NB4 (cell line): ENCODE measurements at regions not wholly inside any gene's neighbourhood (a gene's known extent, or its start where the extent isn't known, plus 50 kb on each side); places are given as distances from the start of the nearest gene placed in this dataset.

Experiments
- DNase-seq: peaks from one replicate; pipeline ENCODE4 v3.0.0; 2010; ENCODE audit warnings: low read depth
- H3K4me3 ChIP-seq: one replicate; pipeline ENCODE4 v1.5.1; 2011; ENCODE audit warnings: mild to moderate bottlenecking, low read depth, low read length, moderate library complexity
- MAX ChIP-seq: IDR thresholded peaks from 2 replicates; pipeline ENCODE4 v1.6.1; 2011; ENCODE audit warnings: low read depth, low read length
- MYC ChIP-seq: IDR thresholded peaks from 2 replicates; pipeline ENCODE4 v1.6.1; 2011; ENCODE audit warnings: low read depth, low read length
- POLR2A ChIP-seq: IDR thresholded peaks from 2 replicates; pipeline ENCODE4 v1.6.1; 2011; ENCODE audit warnings: mild to moderate bottlenecking; ENCODE audit not compliant: insufficient read length; ENCODE audit errors: extremely low read depth
- TF ChIP-seq, protein P1 (sequence below): IDR thresholded peaks from one replicate; pipeline ENCODE4 v1.5.1; 2012; ENCODE audit warnings: low read depth, low read length

GRCh38 chr14:101481557-101481956, 79.7 kb upstream of the DIO3 start:
- no peak overlapping the region for H3K4me3 ChIP-seq
- DNase-seq = no peak
- TF ChIP-seq MYC = no peak
- no peak for TF ChIP-seq MAX
- TF ChIP-seq POLR2A = no peak
- TF ChIP-seq, protein P1, sequence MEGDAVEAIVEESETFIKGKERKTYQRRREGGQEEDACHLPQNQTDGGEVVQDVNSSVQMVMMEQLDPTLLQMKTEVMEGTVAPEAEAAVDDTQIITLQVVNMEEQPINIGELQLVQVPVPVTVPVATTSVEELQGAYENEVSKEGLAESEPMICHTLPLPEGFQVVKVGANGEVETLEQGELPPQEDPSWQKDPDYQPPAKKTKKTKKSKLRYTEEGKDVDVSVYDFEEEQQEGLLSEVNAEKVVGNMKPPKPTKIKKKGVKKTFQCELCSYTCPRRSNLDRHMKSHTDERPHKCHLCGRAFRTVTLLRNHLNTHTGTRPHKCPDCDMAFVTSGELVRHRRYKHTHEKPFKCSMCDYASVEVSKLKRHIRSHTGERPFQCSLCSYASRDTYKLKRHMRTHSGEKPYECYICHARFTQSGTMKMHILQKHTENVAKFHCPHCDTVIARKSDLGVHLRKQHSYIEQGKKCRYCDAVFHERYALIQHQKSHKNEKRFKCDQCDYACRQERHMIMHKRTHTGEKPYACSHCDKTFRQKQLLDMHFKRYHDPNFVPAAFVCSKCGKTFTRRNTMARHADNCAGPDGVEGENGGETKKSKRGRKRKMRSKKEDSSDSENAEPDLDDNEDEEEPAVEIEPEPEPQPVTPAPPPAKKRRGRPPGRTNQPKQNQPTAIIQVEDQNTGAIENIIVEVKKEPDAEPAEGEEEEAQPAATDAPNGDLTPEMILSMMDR = no peak

DNA sequence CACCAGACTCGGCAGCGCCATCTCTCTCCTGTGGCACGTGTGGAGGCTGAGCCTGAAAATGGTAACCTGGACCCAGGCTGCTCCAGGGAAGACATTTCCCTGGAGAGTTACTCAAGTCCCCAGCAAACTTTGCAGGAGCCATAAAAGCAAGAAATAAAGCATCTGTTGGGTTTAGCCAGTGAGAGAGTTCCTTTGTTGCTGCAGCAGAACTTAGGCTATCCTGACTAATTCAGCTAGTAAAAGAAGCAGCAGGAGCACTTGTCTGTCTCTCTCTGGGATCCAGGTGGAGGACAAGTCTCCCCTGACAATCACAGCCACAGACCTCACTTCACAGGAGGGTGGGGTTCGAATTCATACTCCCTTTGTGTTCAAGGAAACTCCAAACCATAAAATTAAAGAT, 79.2 kb upstream of the DIO3 start:
- TF ChIP-seq MYC = no peak
- TF ChIP-seq, protein P1 = no peak
- no peak for TF ChIP-seq POLR2A
- no peak for TF ChIP-seq MAX
- no peak for DNase-seq
- H3K4me3 ChIP-seq = no peak overlapping the region

- TF ChIP-seq MAX = no peak
- TF ChIP-seq, protein P1 = no peak
- TF ChIP-seq MYC = no peak
- no peak for TF ChIP-seq POLR2A
- no peak for DNase-seq
- H3K4me3 ChIP-seq = no peak overlapping the region
These were observed 77.5 kb upstream of the DIO3 start for GRCh38 chr14:101483829-101484228.

- DNase-seq = no peak
- H3K4me3 ChIP-seq = no peak overlapping the region
- TF ChIP-seq MAX (no peak), POLR2A (no peak), MYC (no peak)
- TF ChIP-seq, protein P1 = no peak
These were observed 72.1 kb upstream of the DIO3 start for GRCh38 chr14:101489092-101489760.

GRCh38 chr14:101490771-101491170, 70.5 kb upstream of the DIO3 start:
- H3K4me3 ChIP-seq = no peak overlapping the region
- no peak for DNase-seq
- TF ChIP-seq MYC (no peak), MAX (no peak), POLR2A (no peak)
- TF ChIP-seq, protein P1 = no peak

- no peak overlapping the region for H3K4me3 ChIP-seq
- TF ChIP-seq POLR2A = no peak
- TF ChIP-seq, protein P1 = no peak
- DNase-seq = no peak
These were observed 69.5 kb upstream of the DIO3 start for GRCh38 chr14:101491841-101492240.
